ENCODE measurements at regions not wholly inside any gene's neighbourhood (a gene's known extent, or its start where the extent isn't known, plus 50 kb on each side); places are given as distances from the start of the nearest gene placed in this dataset.
A peak's percentile ranks its signal among the peaks of the same experiment; 100 is the strongest.

GRCh38 chr5:17132444-17133083, 84.9 kb upstream of the BASP1 start:
- Histone ChIP-seq H3K79me2 (ENCODE audit: insufficient read depth) (no peaks in the 10 kb centered on the region; the same call in 1 of the 2 replicates), H3F3A (replicated peaks; ENCODE audit: insufficient read depth) (peaks cover 10% of the 10 kb centered on the region), H3K9me3 (no peaks in the 10 kb centered on the region), H3K4me3 (ENCODE audit: low read depth in 2 of 2, low read length in 1 of 2) (no peak overlapping the region; a peak in 1 of 4 replicates), H3K9me2 (no peaks in the 10 kb centered on the region), H3K36me3 (replicated peaks in 1 of 2; ENCODE audit: control insufficient read depth in 1 of 2, insufficient read depth in 2 of 2, low read length in 1 of 2) (no peaks in the 10 kb centered on the region), H3K9ac (no peak overlapping the region), H3K27ac (ENCODE audit: low read depth in 2 of 2, low read length in 1 of 2) (no peak overlapping the region), H3K27me3 (ENCODE audit: insufficient read depth) (no peaks in the 10 kb centered on the region), H3K4me2 (no peak overlapping the region), H3K4me1 (ENCODE audit: control insufficient read depth in 1 of 2, insufficient read depth in 2 of 2, low read depth in 1 of 2, low read length in 1 of 2) (peaks cover 0 to 17% of the 10 kb centered on the region in 2 experiments; a peak in 2 of 4 replicates), H2AFZ (ENCODE audit: low read depth) (peak overlapping the region; percentile 44; the same call in 1 of the 2 replicates), H4K20me1 (ENCODE audit: insufficient read depth) (no peaks in the 10 kb centered on the region)
- POLR2A ChIA-PET = interaction anchor here (0.6 kb wide), 1 partner anchor 12 kb away, joined by 5 read pairs; no protein-coding TSS in a partner anchor
- CTCF ChIA-PET = interaction anchor here (0.6 to 4.5 kb wide), 66 partner anchors 10 to 647 kb away, joined by 3 to 43 read pairs (median 4); no protein-coding TSS in a partner anchor
- 51% methylated on average over 4 of the region's 4 CpGs for WGBS (ENCODE audit: low lambda C conversion rate)
- TF ChIP-seq REST (IDR thresholded peaks at IDR 0.05; ENCODE audit: low read depth, low read length) = no peak
- TF ChIP-seq RAD21 (IDR thresholded peaks at IDR 0.05; ENCODE audit: low read length) = peak; percentile 66
- TF ChIP-seq JUND (IDR thresholded peaks at IDR 0.05) = no peak
- TF ChIP-seq CTCF (IDR thresholded peaks at IDR 0.05) = peak; percentile 79
- peak; percentile 65 for TF ChIP-seq SMC3 (IDR thresholded peaks at IDR 0.05; ENCODE audit: low read depth, low read length)
- DNase-seq = peak; percentile 46

- TF ChIP-seq POLR2AphosphoS5 (IDR thresholded peaks at IDR 0.05; ENCODE audit: low read depth, low read length) = no peak
- TF ChIP-seq NFIC (IDR thresholded peaks at IDR 0.05; ENCODE audit: borderline replicate concordance) = no peak
- DNase-seq = no peak
- WGBS (ENCODE audit: low lambda C conversion rate) = 87% methylated on average over 3 of the region's 3 CpGs
- no peak overlapping the region for H3K4me2 ChIP-seq
- no peak overlapping the region for H3K27ac ChIP-seq (ENCODE audit: low read depth in 2 of 2, low read length in 1 of 2)
- no peaks in the 10 kb centered on the region for H3K36me3 ChIP-seq (replicated peaks in 1 of 2; ENCODE audit: control insufficient read depth in 1 of 2, insufficient read depth in 2 of 2, low read length in 1 of 2)
- no peak overlapping the region for H3K4me3 ChIP-seq (ENCODE audit: low read depth in 2 of 2, low read length in 1 of 2)
- H2AFZ ChIP-seq (ENCODE audit: low read depth) = no peak overlapping the region
- H3K9me2 ChIP-seq = no peaks in the 10 kb centered on the region
- no peaks in the 10 kb centered on the region for H3K27me3 ChIP-seq (ENCODE audit: insufficient read depth)
- POLR2A ChIA-PET = no interaction called here
- no peak overlapping the region for H3K9ac ChIP-seq
- peaks cover 6% of the 10 kb centered on the region for H3F3A ChIP-seq (replicated peaks; ENCODE audit: insufficient read depth)
- no peaks in the 10 kb centered on the region for H4K20me1 ChIP-seq (ENCODE audit: insufficient read depth)
- H3K9me3 ChIP-seq = no peaks in the 10 kb centered on the region
- peaks cover 0 to 15% of the 10 kb centered on the region in 2 experiments; a peak in 1 of 4 replicates for H3K4me1 ChIP-seq (ENCODE audit: control insufficient read depth in 1 of 2, insufficient read depth in 2 of 2, low read depth in 1 of 2, low read length in 1 of 2)
- H3K79me2 ChIP-seq (ENCODE audit: insufficient read depth) = no peaks in the 10 kb centered on the region; the same call in 1 of the 2 replicates
- CTCF ChIA-PET = interaction anchor here (0.7 kb wide), 1 partner anchor 202 kb away, joined by 4 read pairs; no protein-coding TSS in a partner anchor
These were observed 82.4 kb upstream of the BASP1 start for GRCh38 chr5:17135050-17135449.

All from SK-N-SH (cell line).